CD4-positive, alpha-beta T cell treated with Interleukin-15 for 4 hours (primary cell): ENCODE measurements at regions not wholly inside any gene's neighbourhood (a gene's known extent, or its start where the extent isn't known, plus 50 kb on each side); places are given as distances from the start of the nearest gene placed in this dataset.

ENCODE experiments used
- DNase-seq: peaks from one replicate; pipeline ENCODE4 v3.0.0-alpha.2; 2020; ENCODE audit warnings: low spot score

DNA sequence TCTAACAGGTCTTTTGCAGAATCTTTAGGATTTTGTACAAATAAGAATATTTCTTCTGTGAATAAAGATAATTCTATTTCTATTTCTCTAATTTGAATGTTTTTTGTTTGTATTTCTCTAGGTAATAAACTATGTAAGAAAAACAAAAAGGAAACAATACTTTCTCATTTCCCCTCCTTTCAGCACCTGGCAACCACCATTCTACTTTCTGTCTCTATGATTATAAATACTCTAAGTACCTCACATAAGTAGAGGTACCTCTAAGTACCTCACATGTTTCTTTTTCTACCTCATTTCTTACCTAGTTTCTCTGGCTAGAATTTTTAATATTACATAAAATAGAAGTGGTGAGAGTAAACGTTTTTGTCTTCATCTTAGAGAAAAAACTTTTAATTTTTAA is 550.0 kb downstream of the EPHA5 start:
- no peak for DNase-seq

DNA sequence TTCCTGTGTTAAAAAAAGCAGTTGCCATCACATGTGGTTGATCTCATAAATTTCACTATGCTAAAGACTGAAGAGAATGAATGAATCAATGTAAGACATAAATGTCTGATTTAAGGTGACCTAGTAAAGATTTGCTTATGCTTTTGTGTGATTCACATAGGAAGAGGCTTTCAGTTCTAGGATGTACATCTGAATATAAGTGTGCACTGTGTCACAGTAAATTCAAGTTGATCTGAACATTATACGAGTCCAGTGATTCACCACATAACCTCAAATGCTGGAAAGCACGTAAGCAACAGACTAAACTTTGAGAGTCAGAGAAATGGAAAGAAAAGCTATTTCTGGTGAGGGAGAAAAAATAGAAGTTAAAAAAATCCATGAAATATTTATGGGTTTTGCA is 567.9 kb downstream of the EPHA5 start:
- DNase-seq = no peak

DNA sequence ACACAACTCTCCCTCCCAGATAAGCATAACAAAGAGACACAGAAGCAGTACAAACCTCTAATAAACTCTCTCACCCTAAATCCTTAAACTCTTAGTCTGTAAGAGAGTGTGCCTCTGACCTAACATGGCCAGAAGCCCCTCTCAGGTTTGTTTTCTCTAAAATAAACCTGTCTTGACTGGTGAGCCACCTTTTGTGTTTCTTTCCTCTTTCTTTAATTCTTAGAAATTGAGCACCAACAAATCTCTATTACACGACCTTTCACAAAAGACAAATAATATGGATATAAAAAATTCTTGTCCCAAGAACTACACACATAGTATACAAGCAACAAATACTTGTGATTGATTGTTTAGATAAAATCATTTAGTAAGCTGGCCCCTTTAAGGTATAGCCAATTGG is 573.7 kb downstream of the EPHA5 start:
- DNase-seq = no peak

DNA sequence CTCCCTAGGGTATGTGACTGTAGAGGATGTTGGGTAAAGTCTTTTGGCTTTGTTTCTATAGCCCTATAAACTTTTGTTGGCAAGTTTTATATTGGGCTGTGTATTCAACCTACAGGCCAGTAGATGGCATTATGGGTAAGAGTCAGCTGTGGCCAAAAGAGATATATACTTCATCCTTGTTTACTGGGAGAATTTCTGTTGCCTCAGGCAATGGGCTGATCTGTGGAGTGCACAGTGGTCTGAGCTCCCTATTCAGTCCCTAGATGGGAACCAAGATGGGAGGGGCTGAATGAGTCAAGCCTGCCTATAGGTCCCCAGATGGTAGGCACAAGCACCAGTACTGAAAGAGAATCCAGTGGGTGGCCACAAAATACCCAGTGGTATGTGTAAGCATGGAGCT is 580.6 kb downstream of the EPHA5 start:
- DNase-seq = no peak

DNA sequence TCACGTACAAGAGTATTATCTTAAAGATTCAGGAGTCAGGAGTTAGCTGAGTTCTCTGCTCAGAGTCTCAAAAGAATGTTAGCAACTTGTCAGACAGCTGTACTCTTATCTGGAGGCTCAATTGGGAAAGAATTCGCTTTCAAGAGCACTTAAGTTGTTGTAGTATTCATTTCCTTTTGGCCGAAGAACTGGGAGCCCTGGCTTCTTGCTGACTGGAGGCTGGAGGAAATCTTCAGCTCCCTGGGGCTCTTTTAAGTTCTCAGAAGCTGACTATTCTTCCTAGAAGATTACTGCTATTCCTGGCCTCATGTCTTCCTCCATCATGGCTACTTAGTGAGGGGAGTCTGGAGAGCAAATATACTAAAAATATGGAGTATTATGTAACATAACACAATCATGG is 587.2 kb downstream of the EPHA5 start:
- no peak for DNase-seq

DNA sequence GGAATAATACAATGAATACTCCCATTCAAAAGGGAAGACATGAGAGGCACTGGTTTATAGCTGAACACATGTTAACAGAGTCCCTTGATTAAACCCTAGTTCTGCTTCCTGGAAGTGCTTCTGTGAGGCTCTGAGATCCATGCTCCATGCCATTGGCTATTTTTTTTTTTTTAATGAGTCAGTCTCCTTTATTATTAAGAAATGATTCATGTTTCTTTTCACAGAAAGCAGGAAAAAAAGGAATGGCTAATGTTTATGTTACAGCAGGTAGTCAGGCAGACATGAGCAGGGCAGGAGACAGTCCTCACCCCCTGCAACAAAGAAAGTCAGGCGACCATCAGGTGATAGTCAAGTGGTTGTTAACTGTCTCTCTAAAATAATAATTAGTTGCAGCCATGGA is 598.7 kb downstream of the EPHA5 start:
- DNase-seq = no peak

DNA sequence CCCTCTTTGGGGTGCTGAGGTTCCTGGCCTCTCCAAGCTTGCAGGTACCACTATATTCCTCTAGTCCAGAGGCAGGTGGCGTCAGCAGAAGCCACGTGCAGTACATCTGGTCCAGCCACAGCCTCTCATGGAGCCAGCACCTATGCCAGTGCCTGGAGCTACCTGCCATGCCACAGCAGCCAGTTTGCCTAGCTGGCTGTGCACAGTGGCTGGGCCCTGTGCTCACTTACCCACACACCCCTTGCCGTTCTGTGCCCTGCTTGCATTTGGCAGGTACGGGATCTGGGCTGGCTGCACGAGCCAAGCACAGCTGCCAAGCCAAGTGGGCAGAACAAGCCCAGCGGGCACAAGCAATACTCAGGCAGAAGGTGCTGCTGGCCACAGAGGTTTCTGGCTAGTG is 601.1 kb downstream of the EPHA5 start:
- DNase-seq = no peak

DNA sequence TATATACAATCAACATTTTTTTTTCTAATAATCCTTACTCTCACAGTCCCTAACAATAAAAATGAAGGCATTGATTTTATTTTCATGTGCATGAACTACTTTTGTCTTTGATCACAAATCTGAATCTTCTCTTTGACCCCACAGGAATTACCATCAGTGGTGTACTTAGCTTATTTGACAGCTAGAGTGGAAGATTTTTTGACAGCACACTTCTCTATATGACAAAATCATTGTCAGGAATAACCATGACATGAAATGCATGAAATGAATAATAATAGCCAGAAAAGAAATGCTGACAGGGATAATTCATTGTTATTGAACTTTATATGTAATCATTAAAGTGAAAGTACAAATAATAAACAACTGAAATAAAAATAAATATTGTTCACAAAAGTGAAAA is 604.2 kb downstream of the EPHA5 start:
- no peak for DNase-seq

DNA sequence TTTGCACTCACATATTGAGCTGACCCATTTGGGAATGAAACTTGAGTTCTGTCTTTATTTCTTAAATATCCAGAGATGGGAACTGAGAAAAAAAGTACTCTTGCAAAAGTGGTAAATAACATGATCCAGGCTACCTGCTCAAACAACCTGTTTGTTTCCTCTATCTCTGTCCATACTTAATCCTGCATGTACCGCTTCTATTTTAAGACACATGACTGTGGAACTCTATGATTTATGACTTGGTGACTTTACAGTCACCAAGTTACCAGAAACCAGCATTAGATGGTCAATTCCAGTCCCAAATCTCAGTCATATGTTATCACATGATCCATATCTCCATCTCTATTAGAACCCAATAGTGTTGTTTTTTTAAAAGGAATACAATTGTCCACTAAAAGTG is 606.7 kb downstream of the EPHA5 start:
- no peak for DNase-seq

DNA sequence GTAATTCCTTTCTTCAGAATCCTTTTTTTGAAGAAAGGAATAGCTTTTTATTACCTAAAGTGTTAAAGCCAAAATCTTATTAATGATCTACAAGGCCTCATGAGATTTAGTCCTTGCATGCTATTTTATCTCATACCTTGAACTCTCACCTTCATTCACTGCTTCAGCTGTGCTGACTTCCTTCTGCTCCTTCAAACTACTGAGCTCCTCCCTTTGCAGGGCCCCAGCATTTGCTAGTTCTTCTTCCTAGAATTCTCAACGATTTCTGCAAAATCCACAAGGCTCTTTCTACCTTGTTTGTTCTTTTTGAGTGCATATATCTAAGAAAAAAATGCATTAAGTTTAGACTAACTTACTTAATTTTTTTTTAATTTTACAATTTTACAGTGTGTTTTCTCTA is 619.5 kb downstream of the EPHA5 start:
- DNase-seq = no peak

DNA sequence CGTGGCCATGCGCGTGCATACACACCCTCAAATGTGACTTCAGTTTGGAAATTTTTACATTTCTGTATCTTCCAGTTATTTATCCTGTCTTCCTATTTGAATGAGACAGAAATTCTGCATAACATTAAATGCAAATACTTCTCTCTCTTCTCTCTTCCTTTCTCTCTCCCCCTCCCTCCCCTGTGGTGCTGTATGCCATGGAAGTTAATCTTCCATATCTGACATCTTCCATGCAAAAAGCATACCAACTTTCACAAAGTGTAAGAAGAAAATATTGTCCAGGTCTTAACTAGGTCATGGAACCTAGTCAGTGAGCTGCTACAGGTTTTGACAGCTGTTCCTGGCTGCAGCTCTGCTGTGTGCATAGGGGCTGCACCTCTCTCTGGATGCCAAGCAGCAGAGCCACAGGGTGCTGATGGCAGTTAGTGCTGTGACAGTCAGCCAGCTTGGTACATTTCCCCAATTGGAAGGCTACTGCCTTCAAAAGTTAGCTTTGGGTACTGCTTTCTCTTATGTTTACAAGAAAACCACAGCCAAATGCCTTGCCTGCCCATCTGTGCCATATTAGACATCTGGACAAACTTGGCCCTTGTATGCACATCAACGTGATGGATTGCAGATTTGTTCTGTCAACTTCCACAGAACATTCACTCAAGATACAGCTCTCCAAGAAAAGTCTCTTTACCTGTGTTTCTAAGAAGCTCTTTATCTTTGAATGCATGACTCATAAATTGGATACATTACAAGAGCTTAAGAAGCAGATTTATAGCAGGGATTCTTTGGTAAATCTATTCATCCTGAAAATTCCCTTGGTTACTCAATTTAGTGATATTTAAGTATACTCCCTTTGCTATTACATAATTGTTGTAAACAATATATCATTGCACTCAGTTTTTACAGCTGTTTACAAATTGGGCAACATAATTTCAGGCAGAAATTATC is 623.8 kb downstream of the EPHA5 start:
- no peak for DNase-seq

DNA sequence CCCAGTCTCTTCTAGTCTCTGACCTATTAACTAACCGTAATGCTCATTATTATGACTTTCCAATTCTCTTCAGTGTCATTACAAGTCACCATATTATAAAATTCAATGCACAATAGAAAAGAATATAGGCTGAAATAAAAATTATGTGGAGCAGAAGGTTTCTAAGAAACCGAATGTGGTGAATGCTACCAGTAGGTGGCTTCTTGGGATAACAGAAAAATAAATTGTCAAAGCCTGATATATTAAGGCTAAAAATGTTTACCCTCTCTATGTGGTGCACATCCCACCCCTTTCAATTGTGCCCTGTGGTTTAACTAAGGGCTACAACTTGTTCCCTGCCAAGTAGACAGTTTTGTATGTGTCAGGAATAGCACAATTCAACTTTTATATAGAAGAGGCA is 624.6 kb upstream of the TECRL start:
- no peak for DNase-seq

DNA sequence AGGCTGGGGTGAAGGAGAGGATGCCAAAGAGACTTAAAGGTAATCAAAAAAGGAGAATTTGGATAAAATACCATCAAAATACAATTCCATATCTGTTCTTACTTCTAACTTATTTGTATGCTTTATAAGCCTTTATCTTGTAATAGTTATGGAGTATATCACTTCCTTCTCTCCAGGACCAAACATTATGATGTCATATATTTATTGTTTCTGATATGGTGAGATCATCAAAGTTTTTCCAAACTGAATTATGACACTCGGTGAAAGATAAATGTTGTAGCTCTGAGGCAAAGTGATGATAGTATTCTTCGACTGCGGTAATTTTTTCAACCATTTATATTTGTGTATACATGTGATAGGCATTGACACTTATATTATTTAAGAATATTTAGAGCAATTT is 619.3 kb upstream of the TECRL start:
- no peak for DNase-seq

DNA sequence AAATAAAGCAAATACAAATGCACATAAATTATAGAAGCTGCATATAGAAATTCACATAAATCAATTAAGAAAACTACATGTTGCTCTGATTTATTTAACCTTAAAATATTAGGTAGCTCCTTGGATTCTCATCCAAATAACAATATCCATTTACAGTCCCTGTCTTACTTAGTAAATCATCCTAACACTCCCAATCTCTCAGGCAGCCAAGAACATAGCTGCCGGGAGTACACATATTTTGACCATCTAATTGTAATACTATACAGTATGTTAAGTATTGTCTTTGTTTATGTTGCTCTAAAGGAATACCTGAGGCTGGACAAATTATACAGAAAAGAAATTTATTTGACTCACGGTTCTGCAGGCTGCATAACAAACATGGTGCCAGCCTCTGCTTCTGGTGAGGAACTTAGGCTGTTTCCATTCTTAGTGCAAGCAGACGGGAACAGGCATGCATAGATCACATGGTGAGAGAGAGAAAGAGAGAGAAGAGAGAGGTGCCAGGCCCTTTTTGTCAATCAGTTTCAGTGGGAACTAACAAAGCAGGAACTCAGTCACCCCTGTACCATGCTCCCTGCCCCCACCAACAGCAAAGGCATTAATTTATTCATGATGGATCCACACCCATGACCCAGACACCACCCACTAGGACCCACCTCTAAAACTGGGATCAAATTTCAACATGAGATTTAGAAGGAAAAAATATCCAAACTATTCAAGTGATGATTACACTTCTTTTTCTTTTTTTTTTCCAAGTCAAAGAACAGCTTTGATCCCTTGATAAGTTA is 614.8 kb upstream of the TECRL start:
- DNase-seq = no peak

DNA sequence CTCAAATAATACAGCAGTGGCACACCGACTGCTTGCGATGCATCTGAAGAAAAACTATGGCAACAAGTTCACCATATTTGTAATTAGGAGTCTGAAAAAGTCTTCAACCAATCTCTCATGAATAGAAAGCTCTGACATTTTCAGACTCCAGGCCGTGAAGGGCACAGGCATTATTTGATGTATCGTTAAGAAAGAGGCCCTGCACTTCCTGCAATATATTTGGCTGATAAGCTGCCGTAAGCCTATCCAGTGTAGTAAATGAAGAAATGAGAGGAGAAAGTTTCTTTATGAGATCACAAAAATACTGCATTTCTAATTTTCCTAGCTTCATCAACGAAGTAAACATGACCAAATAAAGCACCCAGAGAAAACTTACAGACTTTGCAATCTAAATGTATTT is 613.8 kb upstream of the TECRL start:
- no peak for DNase-seq

DNA sequence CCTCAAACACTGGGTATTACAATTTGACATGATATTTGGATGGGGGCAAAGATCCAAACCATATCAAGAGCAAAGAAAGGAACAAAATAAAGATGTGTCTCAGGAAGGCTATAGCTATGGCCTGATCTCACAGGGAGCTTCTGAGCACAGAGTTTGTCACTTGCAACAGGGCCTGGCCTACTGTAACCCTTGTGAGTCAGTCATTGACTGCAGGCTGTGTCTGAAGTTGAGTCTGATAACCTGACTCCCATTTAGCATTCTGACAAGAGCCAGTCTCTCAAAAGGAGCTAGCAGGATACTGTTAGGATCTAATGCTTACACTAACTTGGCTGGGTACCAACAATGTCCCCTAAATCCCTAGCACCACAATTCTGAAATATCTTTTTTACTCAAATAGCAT is 612.5 kb upstream of the TECRL start:
- no peak for DNase-seq

DNA sequence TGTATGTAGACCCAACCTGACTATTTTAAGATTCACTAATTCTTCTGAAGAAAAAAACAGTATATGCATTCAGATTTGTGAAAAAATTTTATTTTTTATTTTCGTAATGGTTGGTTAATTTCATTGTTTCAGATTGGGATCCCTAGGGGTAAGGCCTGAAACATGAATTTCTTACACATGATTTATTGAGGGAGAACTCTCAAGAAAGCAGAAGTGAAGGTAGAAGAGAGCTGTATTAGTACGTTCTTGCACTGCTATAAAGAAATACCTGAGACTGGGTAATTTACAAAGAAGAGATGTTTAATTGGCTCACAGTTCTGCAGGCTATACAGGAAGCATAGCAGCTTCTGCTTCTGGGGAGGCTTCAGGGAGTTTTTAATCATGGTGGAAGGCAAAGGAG is 611.9 kb upstream of the TECRL start:
- no peak for DNase-seq

DNA sequence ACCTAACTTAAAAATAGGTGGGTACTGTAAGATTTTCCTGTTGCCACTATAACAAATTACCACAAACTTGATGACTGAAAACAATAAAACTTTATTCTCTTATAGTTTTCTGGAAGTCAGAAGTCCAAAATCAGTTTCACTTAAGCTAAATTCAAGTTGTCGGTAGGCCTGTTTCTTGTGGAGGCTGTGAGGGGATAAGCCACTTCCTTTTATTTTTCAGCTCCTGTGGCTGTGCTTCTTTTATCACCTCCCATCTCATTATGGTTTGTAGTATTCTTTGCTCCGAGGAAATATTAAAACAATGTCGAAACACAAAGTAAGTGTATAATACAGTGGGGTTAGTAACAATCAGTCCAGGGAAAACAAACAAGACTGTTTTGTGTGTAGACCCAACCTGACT is 610.5 kb upstream of the TECRL start:
- DNase-seq = no peak

DNA sequence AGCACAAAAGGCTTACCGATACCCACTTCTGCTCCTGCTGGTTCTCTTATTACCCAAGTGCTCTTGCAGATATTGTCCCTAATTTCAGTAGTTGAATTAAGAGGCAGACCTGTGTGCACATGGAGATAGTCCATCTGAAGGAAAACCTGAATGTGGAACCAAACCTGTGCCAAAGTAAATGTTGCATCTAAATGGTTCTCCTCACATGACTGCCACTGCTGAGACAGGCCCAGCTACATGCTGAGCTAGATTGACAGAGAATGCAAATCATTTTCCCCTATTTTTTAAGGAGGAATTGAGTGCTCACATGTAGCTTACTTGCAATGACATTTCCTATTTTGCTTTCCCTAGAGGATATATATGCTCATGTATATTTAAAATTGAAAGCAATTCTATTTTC is 609.1 kb upstream of the TECRL start:
- DNase-seq = no peak

DNA sequence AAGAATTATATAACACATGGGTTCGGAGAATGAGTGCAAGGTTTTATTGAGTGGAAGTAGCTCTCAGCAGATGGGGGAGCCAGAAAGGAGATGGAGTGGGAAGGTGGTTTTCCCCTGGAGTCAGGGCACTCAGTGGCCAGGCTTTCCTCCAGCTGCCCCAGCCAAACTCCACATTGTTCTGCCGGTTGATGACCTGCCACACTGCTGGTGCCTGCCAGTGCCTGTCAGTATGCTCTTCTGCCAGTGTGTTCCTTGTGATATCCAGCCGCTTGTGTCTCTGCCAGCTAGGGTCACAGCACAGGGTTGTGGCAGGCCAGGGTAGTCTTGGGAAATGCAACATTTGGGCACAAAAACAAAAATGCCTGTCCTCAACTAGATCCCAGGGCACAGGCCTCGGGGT is 604.8 kb upstream of the TECRL start:
- DNase-seq = no peak

DNA sequence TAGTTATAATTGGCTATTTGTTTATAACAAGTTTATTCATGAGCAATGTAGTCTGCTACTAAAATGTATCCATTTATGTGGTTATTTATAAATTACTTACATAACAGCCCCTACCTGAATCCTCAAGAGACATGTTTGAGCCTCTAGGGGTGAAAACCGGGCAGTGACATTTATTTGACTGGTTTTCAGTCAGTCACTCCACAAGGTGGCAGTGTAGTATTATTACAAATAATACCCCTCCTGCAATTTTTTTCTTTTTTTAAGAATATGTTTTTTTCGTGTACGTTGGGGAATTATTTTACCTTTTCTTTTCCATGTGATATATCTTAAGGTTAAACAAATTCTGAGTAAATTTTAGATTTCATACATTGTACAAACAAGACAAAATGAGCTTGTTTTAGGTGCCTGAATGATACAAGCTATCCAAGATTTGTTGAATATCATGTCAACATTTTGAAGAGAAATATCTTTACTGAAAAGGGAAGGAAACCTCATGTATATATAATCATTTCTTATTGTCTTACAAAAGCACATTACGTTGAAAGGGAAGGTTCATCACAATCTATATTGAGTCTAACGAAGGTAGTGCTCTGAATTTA is 598.7 kb upstream of the TECRL start:
- DNase-seq = no peak

DNA sequence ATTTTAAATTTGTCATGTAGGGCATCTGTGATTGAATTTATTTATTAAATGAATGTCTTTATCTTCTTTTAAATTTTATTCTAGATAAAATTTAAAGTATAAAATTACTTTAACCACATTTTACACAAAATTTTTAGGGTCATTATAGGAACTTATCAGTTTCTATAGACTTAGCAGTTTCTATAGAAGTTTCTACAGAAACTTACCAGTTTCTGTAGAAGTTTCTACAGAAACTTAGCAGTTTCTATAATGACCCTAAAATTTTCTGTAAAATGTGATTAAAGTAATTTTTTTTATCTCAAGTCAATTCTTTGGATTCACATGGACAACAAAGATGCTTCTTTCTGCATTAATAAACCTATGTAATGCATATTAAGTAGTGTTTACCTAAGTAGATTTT is 565.9 kb upstream of the TECRL start:
- no peak for DNase-seq

DNA sequence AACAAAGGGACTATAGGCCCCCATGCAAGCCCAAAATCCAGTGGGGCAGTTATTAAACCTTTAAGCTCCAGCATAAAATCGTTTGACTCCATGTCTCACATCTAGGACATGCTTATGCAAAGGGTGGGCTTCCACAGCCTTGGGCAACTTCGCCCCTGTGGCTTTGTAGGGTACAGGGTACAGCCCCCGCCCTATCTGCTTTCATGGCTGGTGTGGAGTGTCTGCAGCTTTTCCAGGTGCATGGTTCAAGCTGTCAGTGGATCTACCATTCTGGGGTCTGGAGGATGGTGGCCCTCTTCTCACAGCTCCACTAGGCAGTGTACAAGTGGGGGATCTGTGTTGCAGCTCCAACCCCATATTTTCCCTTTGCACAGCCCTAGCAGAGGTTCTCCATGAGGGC is 559.8 kb upstream of the TECRL start:
- DNase-seq = no peak
